B cell (primary cell): ENCODE measurements at regions not wholly inside any gene's neighbourhood (a gene's known extent, or its start where the extent isn't known, plus 50 kb on each side); places are given as distances from the start of the nearest gene placed in this dataset.

Experiments used
- ATAC-seq: fragments of 200-7000 bp; cut with Tn5 transposase; one replicate; pipeline ENCODE4 v1.10.0; 2021; ENCODE audit warnings: low read depth, mild to moderate bottlenecking, moderate number of reproducible peaks, moderate library complexity
- CTCF ChIA-PET: fragments of 350-600 bp; sonication (Branson Sonifier 250); formaldehyde crosslinking; loops from one replicate; lab custom pipeline; 2021; ENCODE audit warnings: antibody characterized with exemption, inconsistent platforms; lab: Charles Lee
- POLR2A ChIA-PET: fragments of 350-600 bp; sonication (Branson Sonifier 250); formaldehyde crosslinking; loops from one replicate; lab custom pipeline; 2021; ENCODE audit warnings: antibody characterized with exemption; lab: Charles Lee
- DNase-seq: peaks from one replicate; pipeline ENCODE4 v3.0.0; 2013
- H2AFZ ChIP-seq: 2 replicates; pipeline ENCODE4 v1.6.1; 2012; ENCODE audit warnings: mild to moderate bottlenecking, low read depth, low read length; ENCODE audit not compliant: insufficient read depth, poor library complexity, severe bottlenecking
- H3K27ac ChIP-seq, 2 donors: 1 replicate in 1 of 2; 2 replicates in 1 of 2; pipeline ENCODE4 v1.5.1; 2012 to 2013; ENCODE audit warnings: low read length in 2 of 2, mild to moderate bottlenecking in 2 of 2, moderate library complexity in 1 of 2
- H3K27me3 ChIP-seq, 4 experiments: fragments of 200-600 bp in 1 of 4; sonication (generic) in 1 of 4; replicated peaks in 1 of 4; 1 replicate in 2 of 4; 2 replicates in 2 of 4; pipeline versions ENCODE4 v1.6.1 to v1.7.0; 2013 to 2016; ENCODE audit warnings: low read length in 3 of 4, mild to moderate bottlenecking in 2 of 4, mixed read lengths in 1 of 4, moderate library complexity in 1 of 4; ENCODE audit not compliant: insufficient read depth in 4 of 4, control insufficient read depth in 3 of 4; ENCODE audit errors: control extremely low read depth in 1 of 4
- H3K36me3 ChIP-seq, 2 experiments: replicated peaks in 1 of 2; 1 replicate in 1 of 2; 2 replicates in 1 of 2; pipeline versions ENCODE4 v1.6.1 to v1.7.1; 2013; ENCODE audit warnings: low read length in 1 of 2; ENCODE audit not compliant: insufficient read depth in 2 of 2, control insufficient read depth in 1 of 2; ENCODE audit errors: control extremely low read depth in 1 of 2, extremely low read depth in 1 of 2
- H3K4me1 ChIP-seq, 2 donors: fragments of 200-600 bp in 1 of 2; sonication (generic) in 1 of 2; 1 replicate in 1 of 2; 2 replicates in 1 of 2; pipeline versions ENCODE4 v1.5.1 to v1.6.1; 2013 to 2017; ENCODE audit warnings: low read length in 2 of 2; ENCODE audit not compliant: control insufficient read depth in 2 of 2, insufficient read depth in 2 of 2
- H3K4me2 ChIP-seq: replicated peaks from 2 replicates; pipeline ENCODE3; 2012; ENCODE audit warnings: mild to moderate bottlenecking, low read depth, low read length; ENCODE audit not compliant: poor library complexity, severe bottlenecking
- H3K4me3 ChIP-seq, 5 experiments: fragments of 200-600 bp in 1 of 5; sonication (generic) in 1 of 5; 1 replicate in 3 of 5; 2 replicates in 2 of 5; pipeline versions ENCODE4 v1.5.1 to v1.7.0; 2011 to 2016; ENCODE audit warnings: low read length in 4 of 5, mild to moderate bottlenecking in 4 of 5, low read depth in 2 of 5, control low read depth in 1 of 5, moderate library complexity in 1 of 5; ENCODE audit not compliant: insufficient read depth in 1 of 5; ENCODE audit errors: control extremely low read depth in 1 of 5, extremely low read depth in 1 of 5
- H3K79me2 ChIP-seq: fragments of 200-600 bp; sonication (generic); one replicate; pipeline ENCODE4 v1.6.0; 2016; ENCODE audit warnings: low read length; ENCODE audit not compliant: control insufficient read depth, insufficient read depth
- H3K9ac ChIP-seq: fragments of 200-600 bp; sonication (generic); 2 replicates; pipeline ENCODE4 v1.6.1; 2017; ENCODE audit warnings: mild to moderate bottlenecking, low read length, moderate library complexity
- H3K9me3 ChIP-seq, 3 donors: one replicate each; pipeline versions ENCODE4 v1.6.1 to v1.7.1; 2013; ENCODE audit warnings: low read length in 2 of 3; ENCODE audit not compliant: control insufficient read depth in 2 of 3, insufficient read depth in 1 of 3; ENCODE audit errors: control extremely low read depth in 1 of 3
- H4K20me1 ChIP-seq: 2 replicates; pipeline ENCODE4 v1.6.0; 2012; ENCODE audit warnings: mild to moderate bottlenecking, low read length; ENCODE audit not compliant: insufficient read depth, control insufficient read depth, poor library complexity, severe bottlenecking
- H3K27ac Mint-ChIP-seq: one replicate; pipeline ENCODE4 v1.8.0; 2021; ENCODE audit warnings: mixed read lengths
- H3K27me3 Mint-ChIP-seq: one replicate; pipeline ENCODE4 v1.8.0; 2021; ENCODE audit warnings: mixed read lengths
- H3K4me1 Mint-ChIP-seq: one replicate; pipeline ENCODE4 v1.8.0; 2021; ENCODE audit warnings: mixed read lengths
- H3K4me3 Mint-ChIP-seq: one replicate; pipeline ENCODE4 v1.8.0; 2021; ENCODE audit warnings: mixed read lengths
- H3K9me3 Mint-ChIP-seq: one replicate; pipeline ENCODE4 v1.8.0; 2022; ENCODE audit warnings: mixed read lengths; ENCODE audit not compliant: insufficient read depth
- EZH2 ChIP-seq: IDR thresholded peaks from 2 replicates; pipeline ENCODE4 v1.6.1; 2012; ENCODE audit warnings: borderline replicate concordance, low read depth, mild to moderate bottlenecking, moderate library complexity, low read length; ENCODE audit not compliant: insufficient read depth, poor library complexity, severe bottlenecking
- WGBS: methylation state at CpG from one replicate; pipeline ENCODE4 v1.1.5; 2013; ENCODE audit warnings: missing lambda C conversion rate; ENCODE audit not compliant: insufficient coverage; 5-methylcytosine and 5-hydroxymethylcytosine counted together
- intact Hi-C: fragments of 100-400 bp; cut with micrococcal nuclease; formaldehyde crosslinking; loops from one replicate; pipeline ENCODE4 v1.10.0; 2022
- TF ChIP-seq, protein P1 (sequence below): fragments of 200-600 bp; IDR thresholded peaks from one replicate; pipeline ENCODE4 v1.8.0; 2022; ENCODE audit warnings: antibody characterized with exemption, mild to moderate bottlenecking

DNA sequence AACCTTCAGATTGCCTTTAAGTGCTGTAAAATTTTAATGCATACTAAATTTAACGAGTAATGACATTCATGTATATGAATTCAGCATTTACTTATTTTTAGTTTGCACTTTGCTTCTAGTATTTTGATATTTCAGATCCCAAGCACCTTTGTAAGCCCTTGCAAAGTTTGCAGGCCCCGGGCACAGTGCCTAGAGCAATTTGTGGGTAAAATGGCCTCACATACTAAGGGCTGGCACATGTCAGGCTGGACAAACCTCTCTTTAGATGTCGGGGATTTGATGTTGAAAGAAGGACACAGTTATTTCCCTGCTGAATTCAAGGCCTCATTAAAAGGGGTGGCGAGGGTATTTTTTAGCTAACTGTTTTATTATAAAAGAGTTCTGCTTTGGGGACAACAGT lies 270.3 kb upstream of the HABP2 start:
- Histone ChIP-seq H2AFZ (no peak overlapping the region), H3K27me3 (no peaks in the 10 kb centered on the region), H3K27ac (no peak overlapping the region), H3K36me3 (no peaks in the 10 kb centered on the region), H4K20me1 (no peaks in the 10 kb centered on the region), H3K4me1 (no peaks in the 10 kb centered on the region), H3K4me2 (no peak overlapping the region), H3K9ac (no peak overlapping the region), H3K79me2 (no peaks in the 10 kb centered on the region), H3K9me3 (no peaks in the 10 kb centered on the region), H3K4me3 (no peak overlapping the region)
- Mint-ChIP-seq H3K27ac (no peak overlapping the region), H3K9me3 (no peaks in the 10 kb centered on the region), H3K4me3 (no peak overlapping the region), H3K27me3 (no peaks in the 10 kb centered on the region), H3K4me1 (no peaks in the 10 kb centered on the region)
- POLR2A ChIA-PET, result no interaction called here
- no peak for TF ChIP-seq EZH2
- TF ChIP-seq, protein P1, sequence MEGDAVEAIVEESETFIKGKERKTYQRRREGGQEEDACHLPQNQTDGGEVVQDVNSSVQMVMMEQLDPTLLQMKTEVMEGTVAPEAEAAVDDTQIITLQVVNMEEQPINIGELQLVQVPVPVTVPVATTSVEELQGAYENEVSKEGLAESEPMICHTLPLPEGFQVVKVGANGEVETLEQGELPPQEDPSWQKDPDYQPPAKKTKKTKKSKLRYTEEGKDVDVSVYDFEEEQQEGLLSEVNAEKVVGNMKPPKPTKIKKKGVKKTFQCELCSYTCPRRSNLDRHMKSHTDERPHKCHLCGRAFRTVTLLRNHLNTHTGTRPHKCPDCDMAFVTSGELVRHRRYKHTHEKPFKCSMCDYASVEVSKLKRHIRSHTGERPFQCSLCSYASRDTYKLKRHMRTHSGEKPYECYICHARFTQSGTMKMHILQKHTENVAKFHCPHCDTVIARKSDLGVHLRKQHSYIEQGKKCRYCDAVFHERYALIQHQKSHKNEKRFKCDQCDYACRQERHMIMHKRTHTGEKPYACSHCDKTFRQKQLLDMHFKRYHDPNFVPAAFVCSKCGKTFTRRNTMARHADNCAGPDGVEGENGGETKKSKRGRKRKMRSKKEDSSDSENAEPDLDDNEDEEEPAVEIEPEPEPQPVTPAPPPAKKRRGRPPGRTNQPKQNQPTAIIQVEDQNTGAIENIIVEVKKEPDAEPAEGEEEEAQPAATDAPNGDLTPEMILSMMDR, result no peak
- DNase-seq (no peak), ATAC-seq (no peak)
- WGBS, result 83% methylated on average over 3 of the region's 4 CpGs
- CTCF ChIA-PET, result interaction anchor here (0.7 kb wide), 1 partner anchor 281 kb away, joined by 3 read pairs; no protein-coding TSS in a partner anchor
- intact Hi-C loops, result no loop called here

DNA sequence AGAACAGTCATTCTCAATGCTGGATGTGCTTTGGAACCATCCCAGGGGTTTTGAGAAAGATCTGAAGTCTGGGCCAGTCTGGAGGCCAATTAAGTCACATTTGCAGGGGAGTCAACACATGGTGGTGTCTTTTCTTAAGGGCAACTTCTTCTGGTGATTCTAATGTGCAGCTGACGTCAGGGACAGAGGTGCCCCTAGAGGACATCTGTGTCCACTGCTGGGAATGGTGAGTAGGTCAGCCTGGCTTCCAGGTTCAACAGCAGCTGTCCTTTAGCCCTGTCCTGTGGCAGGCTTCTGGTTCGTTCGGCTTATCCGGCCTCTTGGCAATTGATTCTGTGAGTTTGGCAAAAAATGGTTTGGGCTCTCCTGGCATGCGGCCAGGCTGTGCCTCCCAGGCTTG lies 269.7 kb upstream of the HABP2 start:
- Histone ChIP-seq H3K4me1 (no peaks in the 10 kb centered on the region), H3K27ac (no peak overlapping the region), H4K20me1 (no peaks in the 10 kb centered on the region), H3K4me2 (no peak overlapping the region), H2AFZ (no peak overlapping the region), H3K27me3 (no peaks in the 10 kb centered on the region), H3K79me2 (no peaks in the 10 kb centered on the region), H3K9ac (no peak overlapping the region), H3K4me3 (no peak overlapping the region), H3K36me3 (no peaks in the 10 kb centered on the region), H3K9me3 (no peaks in the 10 kb centered on the region)
- intact Hi-C loops, result no loop called here
- no peaks in the 10 kb centered on the region for H3K9me3 Mint-ChIP-seq
- H3K27me3 Mint-ChIP-seq, result no peaks in the 10 kb centered on the region
- TF ChIP-seq, protein P1, result no peak
- no peak for TF ChIP-seq EZH2
- ChIA-PET POLR2A (no interaction called here), CTCF (no interaction called here)
- 96% methylated on average over 5 of the region's 5 CpGs for WGBS
- DNase-seq (no peak), ATAC-seq (no peak)
- H3K4me3 Mint-ChIP-seq, result no peak overlapping the region
- no peaks in the 10 kb centered on the region for H3K4me1 Mint-ChIP-seq
- no peak overlapping the region for H3K27ac Mint-ChIP-seq
